Fibroblast of lung (primary cell): ENCODE measurements at regions not wholly inside any gene's neighbourhood (a gene's known extent, or its start where the extent isn't known, plus 50 kb on each side); places are given as distances from the start of the nearest gene placed in this dataset.

ENCODE experiments used
- CTCF ChIP-seq, 2 donors: IDR thresholded peaks in 1 of 2; conservative IDR thresholded peaks in 1 of 2; 1 replicate in 1 of 2; 2 replicates in 1 of 2; pipeline ENCODE4 v1.5.1; 2011 to 2012; ENCODE audit warnings: low read length in 2 of 2, control low read depth in 1 of 2, inconsistent platforms in 1 of 2, low read depth in 1 of 2, mild to moderate bottlenecking in 1 of 2
- EZH2 ChIP-seq: IDR thresholded peaks from 2 replicates; pipeline ENCODE4 v1.5.1; 2012; ENCODE audit warnings: low read length, control low read depth, mild to moderate bottlenecking; ENCODE audit errors: missing control alignments

DNA sequence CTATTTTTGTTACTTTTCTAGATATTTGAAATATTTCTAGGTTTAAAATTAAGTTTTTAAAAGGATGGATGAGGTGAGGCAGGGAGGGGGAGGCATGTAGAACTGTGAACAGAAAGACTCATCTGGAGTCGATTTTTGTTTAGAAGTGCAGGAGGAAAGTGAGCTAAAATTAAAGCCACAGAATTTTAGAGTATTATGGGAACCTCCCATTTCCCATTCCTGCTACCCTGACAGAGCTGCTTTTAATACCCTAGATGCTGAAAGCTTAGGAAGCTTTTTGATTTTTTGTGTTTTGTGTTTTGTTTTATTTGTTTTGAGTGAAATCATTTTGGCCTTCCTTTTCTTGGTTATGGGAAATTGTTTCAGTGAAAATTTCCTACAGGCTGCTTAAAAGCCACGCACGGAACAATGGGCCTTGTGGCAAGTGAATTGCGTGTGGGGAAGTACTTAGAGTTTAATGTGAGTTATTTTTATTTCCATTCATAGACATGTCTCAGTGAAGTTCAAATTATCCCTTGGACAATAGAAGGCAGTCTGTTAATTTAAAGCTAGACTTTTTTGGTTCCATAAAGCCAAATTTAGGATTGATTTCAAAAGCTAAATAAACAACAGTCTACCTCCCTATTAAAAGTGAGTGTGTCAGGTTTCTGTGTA, 102.0 kb upstream of the HDAC9 start:
- TF ChIP-seq EZH2 (no peak), CTCF (conservative IDR thresholded peaks at IDR 0.05 in 1 of 2, IDR thresholded peaks at IDR 0.05 in 1 of 2; ENCODE audit: low read depth in 1 of 2, low read length in 2 of 2) (no peak)
